HG02840 (cell line): ENCODE measurements at regions not wholly inside any gene's neighbourhood (a gene's known extent, or its start where the extent isn't known, plus 50 kb on each side); places are given as distances from the start of the nearest gene placed in this dataset.
"Not testable (repeated sequence)": the region's sequence is repeated elsewhere in the genome, so short reads cannot be mapped to it uniquely, and the experiment has no call there.

Source experiments
- ATAC-seq: cut with Tn5 transposase; IDR thresholded peaks from one replicate; pipeline ENCODE4 v1.9.1; 2021; ENCODE audit warnings: mild to moderate bottlenecking, moderate library complexity, moderate number of reproducible peaks; ENCODE audit not compliant: unreplicated experiment, low FRiP score

DNA sequence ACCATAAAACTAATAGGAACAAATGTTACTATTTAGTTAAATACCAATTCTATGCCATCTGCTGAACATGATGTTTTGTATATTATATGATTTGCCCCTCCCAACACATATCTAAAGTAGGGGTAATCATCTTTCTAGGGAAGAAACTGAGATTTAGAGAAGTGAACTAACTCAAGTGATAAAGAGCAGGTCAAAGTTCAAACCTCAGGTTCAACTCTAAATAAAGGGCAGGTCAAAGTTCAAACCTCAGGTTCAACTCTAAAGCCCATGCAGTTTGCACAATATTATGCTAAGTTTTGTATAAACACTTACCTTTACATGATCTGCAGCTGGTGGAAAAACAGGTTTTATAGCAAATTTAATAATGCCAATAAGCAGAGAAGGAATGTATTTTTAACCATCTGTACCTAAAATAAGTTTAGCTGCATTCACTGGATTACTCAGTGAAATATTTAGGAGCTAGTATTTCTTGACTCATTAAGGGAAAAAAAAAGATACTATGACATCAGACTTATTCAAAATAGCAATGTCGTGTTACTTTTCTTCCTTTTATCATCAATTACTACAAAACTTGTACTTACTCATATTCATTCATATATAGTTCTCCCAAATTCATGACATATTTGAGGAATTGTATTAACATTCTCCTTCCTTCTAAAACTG lies 1194.3 kb upstream of the CELF2 start:
- no peak for ATAC-seq

DNA sequence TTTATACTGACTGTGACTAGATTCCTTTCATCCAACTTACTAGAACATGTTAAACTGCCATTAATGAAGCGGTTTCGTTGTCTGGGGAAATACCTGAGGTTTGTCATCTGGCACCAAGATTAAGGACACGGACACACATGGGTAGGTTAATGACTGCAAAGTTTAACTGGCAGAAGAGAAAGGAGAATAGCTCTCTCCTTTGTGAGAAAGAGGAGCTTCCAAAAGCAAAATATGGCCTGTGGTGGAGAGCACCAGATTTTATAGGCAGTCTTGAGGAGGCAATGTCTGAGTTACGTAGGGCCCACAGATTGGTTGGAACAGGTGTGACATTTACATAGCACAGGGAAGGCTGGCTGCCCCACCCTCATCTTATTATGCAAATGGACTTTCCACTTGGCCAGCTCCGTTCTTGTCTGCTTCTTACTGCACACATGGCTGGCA lies 1193.0 kb upstream of the CELF2 start:
- ATAC-seq: no peak

DNA sequence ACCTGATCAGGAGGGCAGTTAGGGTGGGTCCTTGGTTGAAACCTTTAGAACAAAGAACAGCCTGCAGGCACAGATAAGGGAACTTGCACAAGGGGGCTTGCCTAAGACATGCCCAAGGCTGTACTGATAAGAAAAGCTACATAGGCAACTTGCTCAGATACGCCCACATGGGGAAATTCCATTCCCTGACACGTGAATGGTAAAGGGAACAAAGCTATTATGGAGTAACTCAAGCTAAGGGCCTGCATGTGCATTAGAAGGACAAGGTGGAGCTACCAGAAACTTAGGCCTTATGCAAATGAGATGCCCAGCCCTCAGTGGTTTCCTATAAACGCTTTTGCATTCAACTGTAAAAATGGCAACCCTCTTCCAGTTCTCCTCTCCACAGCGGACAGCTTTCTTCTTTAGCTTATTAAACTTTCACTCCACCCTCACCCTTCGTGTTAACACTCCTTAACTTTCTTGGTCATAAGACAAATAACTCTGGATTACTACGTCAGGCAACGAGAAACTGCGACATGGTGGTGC lies 1192.1 kb upstream of the CELF2 start:
- no peak for ATAC-seq

GRCh38 chr10:9828110-9828509 lies 1189.6 kb upstream of the CELF2 start:
- ATAC-seq: no peak

GRCh38 chr10:9833942-9834341 lies 1183.7 kb upstream of the CELF2 start:
- no peak for ATAC-seq

DNA sequence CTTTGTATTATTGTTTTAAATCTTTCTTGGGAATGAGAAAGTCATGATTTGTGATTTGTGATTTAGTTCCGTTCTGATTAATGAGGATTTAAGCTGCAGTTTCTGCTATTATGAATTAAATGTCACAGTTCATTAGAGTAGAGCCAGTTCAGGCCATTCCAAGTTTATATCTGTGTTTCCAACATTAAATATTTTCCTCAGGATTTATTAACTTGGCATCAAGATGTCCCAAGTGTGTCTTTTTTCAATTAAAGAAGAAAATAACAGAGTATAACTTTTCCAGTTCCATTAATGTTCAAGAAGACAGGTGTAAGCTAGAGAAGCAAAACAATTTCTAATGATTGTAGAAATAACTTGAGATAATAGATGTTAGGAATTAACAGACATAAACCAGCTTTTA lies 1183.2 kb upstream of the CELF2 start:
- ATAC-seq: no peak

GRCh38 chr10:9845075-9845474 lies 1172.6 kb upstream of the CELF2 start:
- ATAC-seq: no peak

- no peak for ATAC-seq
These were observed 1169.4 kb upstream of the CELF2 start for GRCh38 chr10:9848278-9848677.

DNA sequence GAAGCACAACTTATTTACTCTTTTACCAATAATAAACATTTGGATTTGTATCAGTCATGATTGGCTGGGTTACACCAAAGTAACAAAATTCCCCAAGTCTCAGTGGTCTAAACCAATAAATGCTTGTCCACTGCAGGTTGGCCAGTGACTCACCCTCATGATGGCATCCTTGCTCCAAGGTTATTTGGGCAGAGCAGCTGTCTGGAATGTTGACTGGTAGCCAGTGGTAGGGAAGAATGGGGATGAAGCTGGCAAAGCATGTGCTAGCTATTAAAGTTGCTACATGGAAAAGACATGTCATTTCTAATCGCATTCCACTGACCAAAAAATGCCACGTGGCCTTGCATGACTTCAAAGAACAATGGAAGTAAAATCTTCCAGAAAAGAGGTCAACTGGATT lies 1168.7 kb upstream of the CELF2 start:
- no peak for ATAC-seq

DNA sequence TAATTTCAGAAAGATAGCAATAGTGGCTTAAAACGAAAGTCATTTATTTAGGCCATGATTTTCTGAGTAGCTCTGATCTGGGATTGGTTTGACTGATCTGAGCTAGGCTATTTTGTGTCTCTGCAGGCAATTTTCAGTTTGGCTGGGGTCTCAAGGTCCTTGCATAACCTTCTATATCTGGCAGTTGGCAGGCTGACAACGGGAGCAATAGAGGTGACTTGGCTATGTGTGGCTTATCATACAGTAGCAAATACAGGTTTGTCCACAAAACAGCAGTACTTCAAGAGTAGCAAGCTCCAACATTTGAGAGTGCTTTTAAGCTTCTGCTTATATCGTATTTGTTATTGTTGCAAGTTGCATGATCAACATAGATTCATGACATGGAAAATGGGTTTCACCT lies 1167.3 kb upstream of the CELF2 start:
- ATAC-seq: no peak

- no peak for ATAC-seq
These were observed 1165.9 kb upstream of the CELF2 start for GRCh38 chr10:9851808-9852207.

GRCh38 chr10:9853405-9854355 lies 1164.0 kb upstream of the CELF2 start:
- ATAC-seq: no peak

GRCh38 chr10:9855451-9855850 lies 1162.2 kb upstream of the CELF2 start:
- ATAC-seq: not testable (repeated sequence)

GRCh38 chr10:9858816-9859215 lies 1158.9 kb upstream of the CELF2 start:
- no peak for ATAC-seq

GRCh38 chr10:9860045-9860444 lies 1157.6 kb upstream of the CELF2 start:
- ATAC-seq: no peak

- ATAC-seq: no peak
These were observed 1154.0 kb upstream of the CELF2 start for GRCh38 chr10:9863559-9864121.

GRCh38 chr10:9868499-9868898 lies 1149.2 kb upstream of the CELF2 start:
- ATAC-seq: no peak

DNA sequence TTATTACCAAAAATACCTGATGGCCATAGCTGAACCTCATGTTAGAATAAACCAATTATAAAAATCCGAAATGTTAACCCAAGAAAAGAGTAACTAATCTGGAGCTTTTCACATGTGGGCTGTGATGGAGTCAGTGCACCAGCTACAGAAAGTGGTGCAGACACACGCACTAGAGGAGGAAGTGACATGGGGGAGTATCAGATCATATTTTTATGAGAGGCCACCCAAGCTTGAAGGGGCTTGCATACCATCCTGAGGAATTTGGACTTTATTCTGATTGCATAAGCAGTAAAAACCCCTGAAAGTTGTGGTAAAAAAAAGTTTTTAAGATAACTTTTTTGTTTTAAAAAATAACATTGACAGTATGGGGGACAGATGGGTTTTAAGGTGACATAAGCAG lies 1148.5 kb upstream of the CELF2 start:
- ATAC-seq: no peak

DNA sequence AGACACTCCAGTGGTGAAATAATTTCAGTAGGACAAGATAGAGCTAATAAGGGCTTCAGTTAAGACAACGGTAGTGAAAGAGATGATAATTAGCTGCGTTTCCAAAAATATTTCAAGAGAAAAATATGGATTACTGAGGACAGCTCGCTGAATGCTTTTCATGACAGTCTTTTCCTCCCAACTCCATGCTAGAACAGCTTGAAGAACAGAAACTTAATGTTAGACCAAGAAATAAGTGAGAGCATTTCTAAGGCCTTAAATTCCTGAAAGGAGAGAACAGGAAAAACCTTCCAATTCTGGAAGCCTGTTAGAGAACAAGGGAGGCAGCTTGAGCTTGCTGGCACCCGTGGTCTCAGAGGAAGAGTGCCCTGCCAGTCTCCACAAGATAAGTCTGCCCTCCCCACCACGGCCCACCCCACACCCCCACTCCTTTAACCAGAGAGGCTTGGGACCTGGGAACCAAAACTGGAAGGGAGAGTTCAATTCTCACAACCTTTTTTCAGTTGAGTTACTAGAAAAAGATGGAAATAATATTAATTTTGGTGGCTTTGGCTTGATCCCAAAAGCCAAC lies 1148.0 kb upstream of the CELF2 start:
- no peak for ATAC-seq

GRCh38 chr10:9875353-9875752 lies 1142.3 kb upstream of the CELF2 start:
- no peak for ATAC-seq

DNA sequence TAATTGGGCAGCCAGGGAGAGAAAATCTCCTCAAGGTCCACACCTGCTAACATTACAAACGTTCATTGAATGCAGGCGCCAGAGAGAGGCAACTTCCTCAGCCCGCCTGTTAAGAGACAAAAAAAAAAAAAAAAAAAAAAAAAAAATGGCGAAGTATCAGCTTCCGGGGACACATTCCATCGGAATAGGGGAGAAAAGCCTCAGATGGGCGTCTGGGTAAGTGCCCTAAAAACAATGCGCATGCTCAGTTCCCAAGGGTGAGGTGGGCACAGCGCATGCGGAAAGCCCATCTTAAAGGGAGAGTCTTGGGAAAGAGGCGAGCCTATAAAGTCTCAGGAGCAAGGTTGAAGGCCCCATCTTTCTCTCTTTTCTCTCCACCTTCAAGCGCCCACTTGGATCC lies 1139.7 kb upstream of the CELF2 start:
- no peak for ATAC-seq
